ENCODE measurements at regions not wholly inside any gene's neighbourhood (a gene's known extent, or its start where the extent isn't known, plus 50 kb on each side); places are given as distances from the start of the nearest gene placed in this dataset.

GRCh38 chr13:85284349-85284748, 514.9 kb downstream of the SLITRK6 start:
- TF ChIP-seq CTCF (conservative IDR thresholded peaks at IDR 0.05) (no peak), EZH2 (IDR thresholded peaks at IDR 0.05; ENCODE audit: low read depth) (no peak)

Data from PC-9 (cell line).